Activated B cell treated with CpG ODN at 0.5 μM for 24 hours (primary cell): ENCODE measurements at regions not wholly inside any gene's neighbourhood (a gene's known extent, or its start where the extent isn't known, plus 50 kb on each side); places are given as distances from the start of the nearest gene placed in this dataset.

Source experiments
- ATAC-seq: fragments of 200-7000 bp; cut with Tn5 transposase; one replicate; pipeline ENCODE4 v1.10.0; 2021; ENCODE audit warnings: low read depth, mild to moderate bottlenecking, moderate library complexity
- CTCF ChIA-PET: fragments of 350-600 bp; sonication (Branson Sonifier 250); formaldehyde crosslinking; loops from one replicate; lab custom pipeline; 2021; ENCODE audit warnings: antibody characterized with exemption; lab: Charles Lee
- POLR2A ChIA-PET: fragments of 350-600 bp; sonication (Branson Sonifier 250); formaldehyde crosslinking; loops from one replicate; lab custom pipeline; 2021; ENCODE audit warnings: antibody characterized with exemption; lab: Charles Lee
- DNase-seq: peaks from one replicate; pipeline ENCODE4 v3.0.0; 2022
- H3K27ac Mint-ChIP-seq: one replicate; pipeline ENCODE4 v1.8.0; 2020; ENCODE audit warnings: mixed read lengths
- H3K27me3 Mint-ChIP-seq: one replicate; pipeline ENCODE4 v1.8.0; 2021; ENCODE audit warnings: mixed read lengths
- H3K36me3 Mint-ChIP-seq: one replicate; pipeline ENCODE4 v1.8.0; 2021; ENCODE audit warnings: low read depth, mixed read lengths
- H3K4me1 Mint-ChIP-seq: one replicate; pipeline ENCODE4 v1.8.0; 2021; ENCODE audit warnings: mixed read lengths
- H3K4me3 Mint-ChIP-seq: one replicate; pipeline ENCODE4 v1.8.0; 2020; ENCODE audit warnings: mild to moderate bottlenecking, mixed read lengths
- H3K9me3 Mint-ChIP-seq: one replicate; pipeline ENCODE4 v1.8.0; 2020; ENCODE audit warnings: mixed read lengths
- CTCF ChIP-seq: fragments of 200-600 bp; IDR thresholded peaks from one replicate; pipeline ENCODE4 v1.8.0; 2022; ENCODE audit warnings: antibody characterized with exemption, mild to moderate bottlenecking
- intact Hi-C: fragments of 100-400 bp; cut with micrococcal nuclease; formaldehyde crosslinking; loops from one replicate; pipeline ENCODE4 v1.15.1; 2024

- ChIA-PET POLR2A (no interaction called here), CTCF (no interaction called here)
- Mint-ChIP-seq H3K27me3 (no peaks in the 10 kb centered on the region), H3K4me1 (no peaks in the 10 kb centered on the region), H3K27ac (no peak overlapping the region), H3K36me3 (no peaks in the 10 kb centered on the region), H3K4me3 (no peak overlapping the region), H3K9me3 (no peaks in the 10 kb centered on the region)
- ATAC-seq = no peak
- no peak for DNase-seq
- intact Hi-C loops = no loop called here
- TF ChIP-seq CTCF = no peak
These were observed 123.8 kb upstream of the INHBA start for GRCh38 chr7:41826641-41827040.

- no peaks in the 10 kb centered on the region for H3K4me1 Mint-ChIP-seq
- no peaks in the 10 kb centered on the region for H3K9me3 Mint-ChIP-seq
- no peak for TF ChIP-seq CTCF
- no peaks in the 10 kb centered on the region for H3K27me3 Mint-ChIP-seq
- DNase-seq = no peak
- H3K4me3 Mint-ChIP-seq = no peak overlapping the region
- ATAC-seq = no peak
- ChIA-PET CTCF (no interaction called here), POLR2A (no interaction called here)
- intact Hi-C loops = no loop called here
- no peak overlapping the region for H3K27ac Mint-ChIP-seq
- H3K36me3 Mint-ChIP-seq = no peaks in the 10 kb centered on the region
These were observed 123.1 kb upstream of the INHBA start for GRCh38 chr7:41825927-41826480.

GRCh38 chr7:41824284-41824683 lies 121.4 kb upstream of the INHBA start:
- CTCF ChIA-PET = no interaction called here
- no peaks in the 10 kb centered on the region for H3K4me1 Mint-ChIP-seq
- intact Hi-C loops = no loop called here
- no peaks in the 10 kb centered on the region for H3K36me3 Mint-ChIP-seq
- H3K9me3 Mint-ChIP-seq = peaks cover 4% of the 10 kb centered on the region
- no peaks in the 10 kb centered on the region for H3K27me3 Mint-ChIP-seq
- DNase-seq = no peak
- H3K4me3 Mint-ChIP-seq = no peak overlapping the region
- ATAC-seq = no peak
- POLR2A ChIA-PET = no interaction called here
- H3K27ac Mint-ChIP-seq = no peak overlapping the region
- no peak for TF ChIP-seq CTCF

- POLR2A ChIA-PET = no interaction called here
- Mint-ChIP-seq H3K36me3 (no peaks in the 10 kb centered on the region), H3K4me1 (peaks cover 3% of the 10 kb centered on the region), H3K27me3 (no peaks in the 10 kb centered on the region), H3K27ac (no peak overlapping the region), H3K4me3 (no peak overlapping the region), H3K9me3 (peaks cover 5% of the 10 kb centered on the region)
- DNase-seq (no peak), ATAC-seq (no peak)
- CTCF ChIA-PET = no interaction called here
- intact Hi-C loops = no loop called here
- no peak for TF ChIP-seq CTCF
These were observed 119.4 kb upstream of the INHBA start for GRCh38 chr7:41822259-41822817.

- H3K27ac Mint-ChIP-seq = no peak overlapping the region
- peaks cover 5% of the 10 kb centered on the region for H3K9me3 Mint-ChIP-seq
- no peak for DNase-seq
- CTCF ChIA-PET = no interaction called here
- H3K36me3 Mint-ChIP-seq = no peaks in the 10 kb centered on the region
- POLR2A ChIA-PET = no interaction called here
- no peaks in the 10 kb centered on the region for H3K27me3 Mint-ChIP-seq
- intact Hi-C loops = no loop called here
- ATAC-seq = no peak
- no peak for TF ChIP-seq CTCF
- H3K4me1 Mint-ChIP-seq = peaks cover 9% of the 10 kb centered on the region
- H3K4me3 Mint-ChIP-seq = no peak overlapping the region
These were observed 118.8 kb upstream of the INHBA start for GRCh38 chr7:41821521-41822213.
